Cardiac muscle cell (in vitro differentiated cells and primary cell): ENCODE measurements at regions not wholly inside any gene's neighbourhood (a gene's known extent, or its start where the extent isn't known, plus 50 kb on each side); places are given as distances from the start of the nearest gene placed in this dataset.

Source experiments
- DNase-seq, 2 donors: peaks; one replicate each; pipeline versions ENCODE4 v3.0.0 to v3.0.0-alpha.2; 2010 to 2017; ENCODE audit warnings: low read depth in 1 of 2, low spot score in 1 of 2
- H3K27ac ChIP-seq: fragments of 200-600 bp; sonication (generic); 2 replicates; pipeline ENCODE4 v1.5.1; 2016
- H3K27me3 ChIP-seq: fragments of 200-600 bp; sonication (generic); 2 replicates; pipeline ENCODE4 v1.6.0; 2016; ENCODE audit warnings: control low read depth
- H3K36me3 ChIP-seq: fragments of 200-600 bp; sonication (generic); 2 replicates; pipeline ENCODE4 v1.5.1; 2016; ENCODE audit warnings: control low read depth
- H3K4me1 ChIP-seq: fragments of 200-600 bp; sonication (generic); 2 replicates; pipeline ENCODE4 v1.8.1; 2017; ENCODE audit warnings: low read depth, mild to moderate bottlenecking, mixed run types
- H3K4me3 ChIP-seq: fragments of 200-600 bp; sonication (generic); 2 replicates; pipeline ENCODE4 v1.5.1; 2016; ENCODE audit warnings: mild to moderate bottlenecking
- H3K9me3 ChIP-seq: fragments of 200-600 bp; sonication (generic); 2 replicates; pipeline ENCODE4 v1.5.1; 2017; ENCODE audit warnings: low read depth, mild to moderate bottlenecking, control low read depth
- TF ChIP-seq, protein P1 (sequence below): IDR thresholded peaks from 2 replicates; pipeline ENCODE4 v1.5.1; 2012; ENCODE audit warnings: low read depth, mild to moderate bottlenecking, low read length

DNA sequence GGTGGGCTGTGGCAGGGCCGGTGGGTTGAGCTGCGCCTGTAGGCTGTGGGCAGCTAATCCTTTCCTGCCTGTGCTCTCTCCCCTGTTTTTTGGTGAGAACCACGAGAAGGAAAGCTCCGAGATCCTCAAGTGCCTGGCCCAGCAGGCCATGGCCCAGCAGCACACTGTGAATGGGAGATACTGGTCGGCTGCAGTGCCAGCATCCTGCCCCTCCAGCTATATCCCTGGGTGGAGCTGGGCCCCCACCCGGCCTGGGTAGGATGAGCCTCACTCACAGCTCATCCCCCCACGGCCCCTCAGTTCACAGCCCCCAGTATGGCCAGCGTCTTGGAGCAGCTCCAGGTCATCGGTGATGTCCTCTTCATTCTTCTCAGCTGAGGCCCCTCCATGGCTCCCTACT is 164.4 kb upstream of the ZNF267 start:
- no peaks in the 10 kb centered on the region for H3K4me1 ChIP-seq
- DNase-seq, result no peak
- H3K4me3 ChIP-seq, result no peak overlapping the region
- H3K36me3 ChIP-seq, result peaks cover 17% of the 10 kb centered on the region
- no peak overlapping the region for H3K27ac ChIP-seq
- no peaks in the 10 kb centered on the region for H3K27me3 ChIP-seq
- TF ChIP-seq, protein P1, sequence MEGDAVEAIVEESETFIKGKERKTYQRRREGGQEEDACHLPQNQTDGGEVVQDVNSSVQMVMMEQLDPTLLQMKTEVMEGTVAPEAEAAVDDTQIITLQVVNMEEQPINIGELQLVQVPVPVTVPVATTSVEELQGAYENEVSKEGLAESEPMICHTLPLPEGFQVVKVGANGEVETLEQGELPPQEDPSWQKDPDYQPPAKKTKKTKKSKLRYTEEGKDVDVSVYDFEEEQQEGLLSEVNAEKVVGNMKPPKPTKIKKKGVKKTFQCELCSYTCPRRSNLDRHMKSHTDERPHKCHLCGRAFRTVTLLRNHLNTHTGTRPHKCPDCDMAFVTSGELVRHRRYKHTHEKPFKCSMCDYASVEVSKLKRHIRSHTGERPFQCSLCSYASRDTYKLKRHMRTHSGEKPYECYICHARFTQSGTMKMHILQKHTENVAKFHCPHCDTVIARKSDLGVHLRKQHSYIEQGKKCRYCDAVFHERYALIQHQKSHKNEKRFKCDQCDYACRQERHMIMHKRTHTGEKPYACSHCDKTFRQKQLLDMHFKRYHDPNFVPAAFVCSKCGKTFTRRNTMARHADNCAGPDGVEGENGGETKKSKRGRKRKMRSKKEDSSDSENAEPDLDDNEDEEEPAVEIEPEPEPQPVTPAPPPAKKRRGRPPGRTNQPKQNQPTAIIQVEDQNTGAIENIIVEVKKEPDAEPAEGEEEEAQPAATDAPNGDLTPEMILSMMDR, result no peak
- H3K9me3 ChIP-seq, result no peaks in the 10 kb centered on the region

DNA sequence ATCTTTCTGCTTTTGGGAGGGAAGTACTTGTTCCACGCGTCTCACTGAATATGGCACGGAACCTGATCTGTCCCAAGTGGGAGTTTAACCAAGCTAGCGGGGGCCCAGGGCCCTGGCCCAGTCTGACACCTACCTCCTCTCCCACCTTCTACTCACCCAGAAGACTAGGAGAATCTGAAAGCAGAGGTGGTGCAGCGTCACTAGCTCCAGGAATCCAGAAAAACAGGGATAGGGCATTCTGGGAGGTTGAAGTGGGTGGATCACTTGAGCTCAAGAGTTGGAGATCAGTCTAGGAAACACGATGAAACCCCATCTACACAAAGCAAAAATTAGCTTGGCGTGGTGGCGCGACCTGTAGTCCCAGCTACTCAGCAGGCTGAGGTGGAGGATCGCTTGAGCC is 163.5 kb upstream of the ZNF267 start:
- Histone ChIP-seq H3K9me3 (no peaks in the 10 kb centered on the region), H3K4me3 (no peak overlapping the region), H3K27me3 (no peaks in the 10 kb centered on the region), H3K36me3 (peaks cover 8% of the 10 kb centered on the region), H3K27ac (no peak overlapping the region), H3K4me1 (peaks cover 5% of the 10 kb centered on the region)
- TF ChIP-seq, protein P1, result no peak
- DNase-seq, result no peak

DNA sequence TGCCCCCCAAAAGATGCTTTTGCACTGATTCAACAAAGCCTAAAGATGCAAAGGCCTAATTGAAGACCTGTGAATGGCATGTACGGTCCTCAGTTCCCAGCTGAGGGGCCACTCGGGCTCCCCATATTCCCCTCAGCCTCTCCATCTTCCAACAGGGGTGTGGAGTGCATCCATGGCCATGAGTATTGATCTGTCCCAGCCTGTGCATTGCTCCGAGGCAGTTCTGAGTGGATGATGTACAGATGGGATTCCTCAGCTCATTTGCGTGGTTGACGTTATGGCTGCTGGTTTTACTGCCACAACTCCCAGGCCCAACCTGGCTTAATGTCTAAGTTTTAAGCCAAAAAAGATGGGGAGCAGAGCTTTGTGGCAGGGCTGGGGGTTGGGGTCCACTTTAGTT is 162.7 kb upstream of the ZNF267 start:
- no peak for DNase-seq

DNA sequence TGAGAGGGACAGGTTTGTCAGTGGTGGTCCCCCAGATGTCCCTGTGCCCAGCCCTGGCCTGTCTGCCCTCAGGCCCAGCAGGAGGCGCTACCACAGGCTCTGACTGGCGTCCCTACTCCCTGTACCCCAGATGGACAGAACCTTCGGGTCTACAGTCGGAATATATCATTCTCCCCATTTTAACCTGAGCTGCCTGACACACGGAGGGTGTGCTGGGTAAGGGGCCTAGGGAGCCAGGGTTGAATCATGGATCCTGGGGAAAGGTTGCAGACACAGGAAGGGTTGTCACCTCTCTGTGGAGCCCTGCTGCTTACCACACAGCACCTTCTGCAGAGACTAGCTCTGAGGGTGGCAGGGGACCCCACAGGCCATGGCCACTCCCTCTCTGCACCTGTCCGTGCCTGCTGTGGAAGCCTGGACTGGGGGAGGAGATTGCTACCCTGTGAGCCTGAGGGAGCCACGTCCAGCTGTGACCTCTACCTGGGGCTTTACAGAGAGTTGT is 162.2 kb upstream of the ZNF267 start:
- TF ChIP-seq, protein P1, result no peak
- Histone ChIP-seq H3K9me3 (no peaks in the 10 kb centered on the region), H3K36me3 (peaks cover 5% of the 10 kb centered on the region), H3K27me3 (no peaks in the 10 kb centered on the region), H3K4me3 (no peak overlapping the region), H3K4me1 (peaks cover 8% of the 10 kb centered on the region), H3K27ac (no peak overlapping the region)
- DNase-seq, result no peak

More for the DNA sequence above, 162.7 kb upstream of the ZNF267 start:
- H3K36me3 ChIP-seq, result peaks cover 5% of the 10 kb centered on the region
- no peaks in the 10 kb centered on the region for H3K27me3 ChIP-seq
- H3K4me3 ChIP-seq, result no peak overlapping the region
- peaks cover 8% of the 10 kb centered on the region for H3K4me1 ChIP-seq
- TF ChIP-seq, protein P1, result no peak
- no peak overlapping the region for H3K27ac ChIP-seq
- H3K9me3 ChIP-seq, result no peaks in the 10 kb centered on the region

DNA sequence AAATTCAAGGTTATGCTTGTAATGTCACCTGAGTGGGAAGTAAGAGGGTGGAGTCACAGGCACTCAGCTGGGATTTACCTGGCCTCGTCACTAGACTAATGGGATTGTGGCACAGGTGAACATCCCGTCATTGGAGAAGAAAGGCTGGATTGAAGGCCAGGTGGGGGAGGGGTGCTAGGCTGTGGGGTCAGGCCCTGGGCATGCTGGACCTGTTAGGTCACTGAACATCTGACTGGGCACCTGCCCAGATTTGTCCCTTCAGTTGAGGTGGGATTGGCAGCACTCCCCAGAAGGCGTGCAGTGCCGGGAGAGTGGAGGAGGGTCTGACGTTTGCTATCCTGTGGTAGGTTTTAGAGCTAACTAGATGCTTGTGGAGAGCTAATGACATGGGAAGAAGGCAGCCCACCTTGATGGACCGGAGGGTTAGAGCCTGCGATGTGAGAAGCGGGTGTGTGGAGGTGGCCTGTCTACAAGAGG is 161.5 kb upstream of the ZNF267 start:
- Histone ChIP-seq H3K4me1 (peaks cover 8% of the 10 kb centered on the region), H3K9me3 (no peaks in the 10 kb centered on the region), H3K27me3 (no peaks in the 10 kb centered on the region), H3K4me3 (no peak overlapping the region), H3K27ac (no peak overlapping the region), H3K36me3 (peaks cover under 1% of the 10 kb centered on the region)
- TF ChIP-seq, protein P1, result no peak
- no peak for DNase-seq
